Suprapubic skin (tissue), 3 donors: ENCODE measurements at regions not wholly inside any gene's neighbourhood (a gene's known extent, or its start where the extent isn't known, plus 50 kb on each side); places are given as distances from the start of the nearest gene placed in this dataset.

Experiments used
- POLR2A ChIP-seq, 2 donors: fragments of 450-650 bp; IDR thresholded peaks; one replicate each; pipeline ENCODE4 v1.6.1; 2017; ENCODE audit warnings: antibody characterized with exemption in 2 of 2, mild to moderate bottlenecking in 2 of 2, moderate library complexity in 2 of 2
- TF ChIP-seq, protein P1 (sequence below), 2 donors: fragments of 200-600 bp in 1 of 2; fragments of 450-650 bp in 1 of 2; sonication (generic) in 1 of 2; IDR thresholded peaks; one replicate each; pipeline ENCODE4 v1.5.1; 2016 to 2019; ENCODE audit warnings: antibody characterized with exemption in 2 of 2, mild to moderate bottlenecking in 1 of 2, moderate library complexity in 1 of 2

DNA sequence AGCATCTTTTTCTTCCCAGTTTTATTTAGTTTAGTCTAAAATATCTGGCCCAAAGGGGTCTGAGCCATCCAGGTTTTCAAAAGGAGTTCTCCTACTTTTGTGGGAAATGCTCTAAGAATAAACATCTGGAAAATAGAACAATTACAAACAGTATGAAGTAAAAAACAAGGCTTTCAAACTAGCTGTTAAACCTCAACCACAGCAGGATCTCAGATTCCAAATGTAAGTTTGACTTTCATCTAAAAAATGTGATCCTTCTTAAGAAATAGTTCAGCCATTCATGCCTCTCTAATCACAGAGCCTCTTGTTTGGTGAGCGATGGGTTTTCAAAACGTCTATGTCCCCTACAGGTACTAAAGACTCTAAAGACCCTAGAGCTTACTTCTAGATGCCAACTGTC, 413.5 kb downstream of the DUSP10 start:
- TF ChIP-seq, protein P1, sequence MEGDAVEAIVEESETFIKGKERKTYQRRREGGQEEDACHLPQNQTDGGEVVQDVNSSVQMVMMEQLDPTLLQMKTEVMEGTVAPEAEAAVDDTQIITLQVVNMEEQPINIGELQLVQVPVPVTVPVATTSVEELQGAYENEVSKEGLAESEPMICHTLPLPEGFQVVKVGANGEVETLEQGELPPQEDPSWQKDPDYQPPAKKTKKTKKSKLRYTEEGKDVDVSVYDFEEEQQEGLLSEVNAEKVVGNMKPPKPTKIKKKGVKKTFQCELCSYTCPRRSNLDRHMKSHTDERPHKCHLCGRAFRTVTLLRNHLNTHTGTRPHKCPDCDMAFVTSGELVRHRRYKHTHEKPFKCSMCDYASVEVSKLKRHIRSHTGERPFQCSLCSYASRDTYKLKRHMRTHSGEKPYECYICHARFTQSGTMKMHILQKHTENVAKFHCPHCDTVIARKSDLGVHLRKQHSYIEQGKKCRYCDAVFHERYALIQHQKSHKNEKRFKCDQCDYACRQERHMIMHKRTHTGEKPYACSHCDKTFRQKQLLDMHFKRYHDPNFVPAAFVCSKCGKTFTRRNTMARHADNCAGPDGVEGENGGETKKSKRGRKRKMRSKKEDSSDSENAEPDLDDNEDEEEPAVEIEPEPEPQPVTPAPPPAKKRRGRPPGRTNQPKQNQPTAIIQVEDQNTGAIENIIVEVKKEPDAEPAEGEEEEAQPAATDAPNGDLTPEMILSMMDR (IDR thresholded peaks at IDR 0.05), result no peak
- TF ChIP-seq POLR2A (IDR thresholded peaks at IDR 0.05), result no peak
